Thyroid gland (tissue), 4 donors: ENCODE measurements at regions not wholly inside any gene's neighbourhood (a gene's known extent, or its start where the extent isn't known, plus 50 kb on each side); places are given as distances from the start of the nearest gene placed in this dataset.

Experiments
- DNase-seq, 2 donors: peaks; one replicate each; pipeline ENCODE4 v3.0.0-alpha.2; 2019
- H3K27ac ChIP-seq, 3 donors: fragments of 200-600 bp; sonication (generic); 1 replicate in 2 of 3; 2 replicates in 1 of 3; pipeline ENCODE4 v1.5.1; 2016 to 2019; ENCODE audit warnings: mild to moderate bottlenecking in 1 of 3, moderate library complexity in 1 of 3
- H3K27me3 ChIP-seq: fragments of 200-600 bp; sonication (generic); one replicate; pipeline ENCODE4 v1.5.1; 2019
- H3K36me3 ChIP-seq, 2 donors: fragments of 200-600 bp; sonication (generic); one replicate each; pipeline ENCODE4 v1.5.1; 2016 to 2019
- H3K4me1 ChIP-seq, 2 donors: fragments of 200-600 bp; sonication (generic); one replicate each; pipeline ENCODE4 v1.5.1; 2017 to 2019
- H3K4me3 ChIP-seq, 3 donors: fragments of 200-600 bp; sonication (generic); replicated peaks in 1 of 3; 1 replicate in 2 of 3; 2 replicates in 1 of 3; pipeline ENCODE4 v1.5.1; 2016; ENCODE audit warnings: mild to moderate bottlenecking in 1 of 3
- H3K9me3 ChIP-seq: fragments of 200-600 bp; sonication (generic); one replicate; pipeline ENCODE4 v1.5.1; 2017
- POLR2A ChIP-seq, 2 donors: fragments of 450-650 bp; IDR thresholded peaks; one replicate each; pipeline ENCODE4 v1.6.1; 2017; ENCODE audit warnings: antibody characterized with exemption in 2 of 2, mild to moderate bottlenecking in 2 of 2, moderate library complexity in 1 of 2
- WGBS, 2 donors: methylation state at CpG; one replicate each; pipeline ENCODE4 v1.1.5; 2017; 5-methylcytosine and 5-hydroxymethylcytosine counted together
- intact Hi-C: fragments of 100-400 bp; cut with DNase I; formaldehyde crosslinking; loops from one replicate; pipeline ENCODE4 v1.15.1; 2023
- TF ChIP-seq, protein P1 (sequence below), 6 experiments: fragments of 200-600 bp in 3 of 6; fragments of 450-650 bp in 3 of 6; sonication (generic) in 3 of 6; IDR thresholded peaks; one replicate each; pipeline ENCODE4 v1.5.1; 2016 to 2019; ENCODE audit warnings: antibody characterized with exemption in 6 of 6, mild to moderate bottlenecking in 2 of 6, inconsistent platforms in 1 of 6, moderate library complexity in 1 of 6

DNA sequence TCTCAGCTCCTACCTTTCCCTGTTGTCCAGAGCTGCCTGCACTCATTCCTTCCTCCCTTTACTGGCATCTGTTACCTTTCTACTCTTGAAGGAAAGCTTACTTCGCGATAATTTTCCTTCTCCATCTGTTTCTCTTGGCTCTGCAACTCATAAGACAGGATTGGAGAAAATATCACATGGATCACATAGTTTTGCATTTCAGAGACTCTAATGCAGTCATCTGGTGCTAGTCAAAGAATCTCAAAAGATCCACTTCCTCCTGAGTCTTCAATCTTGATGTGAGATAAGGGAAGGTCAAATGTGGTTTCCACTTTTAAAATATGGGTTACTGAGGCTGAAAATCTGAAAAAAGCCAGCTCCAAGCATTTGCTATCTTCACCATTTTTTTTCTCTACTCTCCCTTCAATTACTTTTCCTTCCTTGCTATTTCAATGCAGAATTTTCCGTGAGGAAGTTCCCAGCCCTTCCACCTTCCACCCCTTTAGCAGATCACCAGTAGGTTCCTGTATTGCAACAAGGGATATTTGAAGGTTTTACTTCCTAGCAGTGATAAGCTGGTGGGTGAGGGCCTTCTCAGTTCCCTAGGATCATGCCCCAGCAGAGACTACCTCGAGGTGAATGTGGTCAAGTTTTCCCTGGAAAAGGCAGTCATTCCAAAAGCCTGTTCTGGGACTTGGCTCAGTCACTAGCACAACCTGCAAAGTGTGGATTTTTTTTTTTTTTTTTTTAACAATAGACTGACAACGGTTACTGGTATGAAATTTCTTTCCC, 62.8 kb upstream of the LRRC1 start:
- peaks cover 13 to 36% of the 10 kb centered on the region in 2 donors for H3K4me1 ChIP-seq
- no peak for DNase-seq
- H3K9me3 ChIP-seq = no peaks in the 10 kb centered on the region
- no peak for TF ChIP-seq POLR2A (IDR thresholded peaks at IDR 0.05)
- TF ChIP-seq, protein P1, sequence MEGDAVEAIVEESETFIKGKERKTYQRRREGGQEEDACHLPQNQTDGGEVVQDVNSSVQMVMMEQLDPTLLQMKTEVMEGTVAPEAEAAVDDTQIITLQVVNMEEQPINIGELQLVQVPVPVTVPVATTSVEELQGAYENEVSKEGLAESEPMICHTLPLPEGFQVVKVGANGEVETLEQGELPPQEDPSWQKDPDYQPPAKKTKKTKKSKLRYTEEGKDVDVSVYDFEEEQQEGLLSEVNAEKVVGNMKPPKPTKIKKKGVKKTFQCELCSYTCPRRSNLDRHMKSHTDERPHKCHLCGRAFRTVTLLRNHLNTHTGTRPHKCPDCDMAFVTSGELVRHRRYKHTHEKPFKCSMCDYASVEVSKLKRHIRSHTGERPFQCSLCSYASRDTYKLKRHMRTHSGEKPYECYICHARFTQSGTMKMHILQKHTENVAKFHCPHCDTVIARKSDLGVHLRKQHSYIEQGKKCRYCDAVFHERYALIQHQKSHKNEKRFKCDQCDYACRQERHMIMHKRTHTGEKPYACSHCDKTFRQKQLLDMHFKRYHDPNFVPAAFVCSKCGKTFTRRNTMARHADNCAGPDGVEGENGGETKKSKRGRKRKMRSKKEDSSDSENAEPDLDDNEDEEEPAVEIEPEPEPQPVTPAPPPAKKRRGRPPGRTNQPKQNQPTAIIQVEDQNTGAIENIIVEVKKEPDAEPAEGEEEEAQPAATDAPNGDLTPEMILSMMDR (IDR thresholded peaks at IDR 0.05) = no peak
- H3K4me3 ChIP-seq = no peak overlapping the region
- 64 to 72% methylated on average over 5 of the region's 5 CpGs for WGBS, 2 donors
- peak overlapping the region; percentile 32 to 79 (median 77) for H3K27ac ChIP-seq
- no peaks in the 10 kb centered on the region for H3K27me3 ChIP-seq
- H3K36me3 ChIP-seq = no peaks in the 10 kb centered on the region
- intact Hi-C loops = no loop called here

DNA sequence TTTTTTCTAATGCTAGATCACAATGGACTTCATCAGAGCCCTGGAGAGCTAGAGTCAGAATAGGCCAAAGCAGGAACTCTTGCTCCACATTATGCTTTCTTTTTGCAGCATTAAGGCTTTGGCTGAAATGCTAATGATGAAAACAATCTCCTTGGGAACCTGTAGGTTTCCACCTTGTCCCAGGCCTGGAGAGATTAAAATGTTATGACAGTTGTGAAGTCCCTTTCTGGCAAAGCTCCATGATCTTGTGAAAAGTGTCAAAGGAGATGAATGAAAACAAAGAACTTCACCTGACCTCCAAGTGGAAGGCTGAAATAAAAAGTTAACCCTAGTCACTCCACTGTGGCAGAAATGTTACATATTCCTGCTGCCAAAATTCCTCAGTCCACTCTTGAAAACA, 64.0 kb upstream of the LRRC1 start:
- intact Hi-C loops = no loop called here
- Histone ChIP-seq H3K27me3 (no peaks in the 10 kb centered on the region), H3K27ac (peak overlapping the region; percentile 32 to 79 (median 77)), H3K36me3 (no peaks in the 10 kb centered on the region), H3K4me3 (no peak overlapping the region), H3K9me3 (no peaks in the 10 kb centered on the region), H3K4me1 (peaks cover 13 to 36% of the 10 kb centered on the region in 2 donors)
- no peak for TF ChIP-seq POLR2A (IDR thresholded peaks at IDR 0.05)
- TF ChIP-seq, protein P1 (IDR thresholded peaks at IDR 0.05) = peak in 1 of 6 experiments; percentile 17
- DNase-seq = peak in 1 of 2 donors; percentile 33

DNA sequence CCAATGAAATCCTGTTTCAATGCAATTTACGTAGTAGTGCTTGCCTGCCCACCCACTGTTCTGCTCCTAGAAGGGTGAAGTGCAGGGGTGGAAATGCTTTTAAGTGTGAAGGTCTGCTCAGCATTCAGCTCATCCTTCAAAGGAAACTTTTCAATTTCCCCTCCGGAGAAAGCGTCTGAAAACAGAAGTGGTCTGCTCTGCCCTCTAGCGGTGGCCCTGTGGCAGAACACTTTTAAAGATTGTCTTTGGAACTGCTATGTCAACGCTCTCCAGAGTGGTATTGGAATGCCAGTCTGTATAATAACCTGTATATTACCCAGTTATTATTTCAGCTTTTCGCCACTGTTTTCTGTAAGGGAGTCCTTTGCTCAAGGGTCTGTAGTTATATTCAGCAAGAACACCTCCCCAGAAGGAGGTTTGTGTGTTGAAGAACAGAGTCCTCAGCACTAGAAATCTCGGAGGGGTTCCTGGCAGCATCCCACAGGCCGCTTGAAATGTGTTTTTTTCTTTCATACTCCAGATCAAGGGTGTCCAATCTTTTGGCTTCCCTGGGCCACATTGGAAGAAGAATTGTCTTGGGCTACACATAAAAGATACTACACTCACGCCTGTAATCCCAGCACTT, 63.1 kb upstream of the KLHL31 start:
- Histone ChIP-seq H3K4me1 (peaks cover 13 to 38% of the 10 kb centered on the region in 2 donors), H3K27me3 (no peaks in the 10 kb centered on the region), H3K4me3 (no peak overlapping the region), H3K9me3 (no peaks in the 10 kb centered on the region), H3K36me3 (no peaks in the 10 kb centered on the region), H3K27ac (peak overlapping the region in 1 of 3 donors; percentile 79)
- TF ChIP-seq POLR2A (IDR thresholded peaks at IDR 0.05) = no peak
- TF ChIP-seq, protein P1 (IDR thresholded peaks at IDR 0.05) = peak; percentile 26 to 90 (median 83)
- WGBS, 2 donors = 22 to 31% methylated on average over 9 of the region's 9 CpGs
- intact Hi-C loops = loop anchor here (5.0 to 10.0 kb wide), 3 partner anchors 184 to 236 kb away; partner anchors contain the start of gene GCLC
- DNase-seq = peak; percentile 38 to 53

DNA sequence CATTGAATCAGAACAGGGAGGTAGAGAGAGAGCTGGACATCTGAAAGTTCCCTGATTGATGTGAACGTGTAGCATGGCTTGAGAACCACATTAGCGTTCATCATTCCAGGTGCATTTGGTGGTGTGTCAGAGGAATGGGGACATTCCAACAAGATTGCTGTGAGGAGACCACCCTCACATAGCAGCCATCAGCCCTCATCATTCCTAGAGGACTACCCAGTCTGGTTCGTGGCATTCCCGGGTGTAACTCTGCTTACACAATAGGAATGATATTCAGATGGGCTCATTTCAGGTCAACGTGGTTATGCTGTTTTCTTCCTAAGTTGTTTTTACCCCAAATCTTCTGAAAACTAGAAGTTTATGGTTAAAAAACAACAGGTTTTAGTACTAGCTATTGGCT, 62.2 kb upstream of the KLHL31 start:
- Histone ChIP-seq H3K27me3 (no peaks in the 10 kb centered on the region), H3K36me3 (no peaks in the 10 kb centered on the region), H3K27ac (no peak overlapping the region), H3K4me1 (peaks cover 13 to 45% of the 10 kb centered on the region in 2 donors), H3K9me3 (no peaks in the 10 kb centered on the region), H3K4me3 (no peak overlapping the region)
- no peak for TF ChIP-seq POLR2A (IDR thresholded peaks at IDR 0.05)
- TF ChIP-seq, protein P1 (IDR thresholded peaks at IDR 0.05) = no peak
- WGBS, 2 donors = 84 to 89% methylated on average over 5 of the region's 5 CpGs
- no peak for DNase-seq
- intact Hi-C loops = loop anchor here (5.0 to 10.0 kb wide), 3 partner anchors 183 to 235 kb away; partner anchors contain the start of gene GCLC
